ENCODE measurements at regions not wholly inside any gene's neighbourhood (a gene's known extent, or its start where the extent isn't known, plus 50 kb on each side); places are given as distances from the start of the nearest gene placed in this dataset.

DNA sequence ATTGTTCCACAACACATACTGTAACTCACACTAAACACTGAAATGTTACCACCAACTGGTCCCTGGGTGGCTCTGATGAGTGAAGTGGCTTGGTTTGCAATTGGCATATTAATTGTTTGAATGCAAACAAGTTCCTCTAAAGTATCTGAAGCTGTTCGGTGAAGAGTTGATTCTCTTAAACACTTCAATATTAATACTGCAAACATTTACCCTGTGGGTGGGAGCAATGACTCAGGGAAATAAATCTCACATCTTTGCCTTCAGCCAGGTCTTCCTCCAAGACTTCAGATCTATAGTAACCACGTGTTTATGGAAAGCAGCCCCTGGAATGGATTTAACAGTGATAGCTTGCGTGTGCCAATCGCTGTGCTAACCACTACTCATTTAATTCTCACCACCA lies 176.0 kb downstream of the MAFB start:
- intact Hi-C loops (cut with micrococcal nuclease): no loop called here
- peaks cover 0 to 7% of the 10 kb centered on the region in 2 donors for H3K36me3 Mint-ChIP-seq
- H3K4me1 ChIP-seq (ENCODE audit: control insufficient read depth in 1 of 2, insufficient read depth in 2 of 2, low read length in 2 of 2): peaks cover 20 to 33% of the 10 kb centered on the region in 2 donors
- no peak overlapping the region for H2AFZ ChIP-seq (ENCODE audit: insufficient read depth, low read depth, low read length, poor library complexity, severe bottlenecking)
- H3K4me3 ChIP-seq (replicated peaks in 1 of 3; ENCODE audit: low read depth in 2 of 3, low read length in 3 of 3): no peak overlapping the region
- no peaks in the 10 kb centered on the region for H3K9me3 ChIP-seq (replicated peaks in 1 of 2; ENCODE audit: control insufficient read depth in 1 of 2, insufficient read depth in 1 of 2, low read length in 2 of 2)
- peaks cover 0 to 2% of the 10 kb centered on the region in 2 donors for H3K27me3 ChIP-seq (ENCODE audit: control insufficient read depth in 2 of 2, insufficient read depth in 2 of 2, low read length in 2 of 2)
- no peak overlapping the region for H3K9ac ChIP-seq (ENCODE audit: insufficient read depth, low read length, poor library complexity, severe bottlenecking)
- H3K36me3 ChIP-seq (replicated peaks in 1 of 2; ENCODE audit: control insufficient read depth in 1 of 2, insufficient read depth in 2 of 2, low read length in 2 of 2): no peaks in the 10 kb centered on the region
- no peaks in the 10 kb centered on the region for H3K79me2 ChIP-seq (ENCODE audit: insufficient read depth, low read length)
- no peak overlapping the region for H3K4me2 ChIP-seq (replicated peaks; ENCODE audit: extremely low read depth, low read length, poor library complexity, severe bottlenecking)
- peaks cover 0 to 19% (median 7%) of the 10 kb centered on the region in 3 donors for H3K27me3 Mint-ChIP-seq (ENCODE audit: low read depth in 3 of 3)
- H3K4me1 Mint-ChIP-seq: peaks cover 42% of the 10 kb centered on the region
- TF ChIP-seq, protein P1, sequence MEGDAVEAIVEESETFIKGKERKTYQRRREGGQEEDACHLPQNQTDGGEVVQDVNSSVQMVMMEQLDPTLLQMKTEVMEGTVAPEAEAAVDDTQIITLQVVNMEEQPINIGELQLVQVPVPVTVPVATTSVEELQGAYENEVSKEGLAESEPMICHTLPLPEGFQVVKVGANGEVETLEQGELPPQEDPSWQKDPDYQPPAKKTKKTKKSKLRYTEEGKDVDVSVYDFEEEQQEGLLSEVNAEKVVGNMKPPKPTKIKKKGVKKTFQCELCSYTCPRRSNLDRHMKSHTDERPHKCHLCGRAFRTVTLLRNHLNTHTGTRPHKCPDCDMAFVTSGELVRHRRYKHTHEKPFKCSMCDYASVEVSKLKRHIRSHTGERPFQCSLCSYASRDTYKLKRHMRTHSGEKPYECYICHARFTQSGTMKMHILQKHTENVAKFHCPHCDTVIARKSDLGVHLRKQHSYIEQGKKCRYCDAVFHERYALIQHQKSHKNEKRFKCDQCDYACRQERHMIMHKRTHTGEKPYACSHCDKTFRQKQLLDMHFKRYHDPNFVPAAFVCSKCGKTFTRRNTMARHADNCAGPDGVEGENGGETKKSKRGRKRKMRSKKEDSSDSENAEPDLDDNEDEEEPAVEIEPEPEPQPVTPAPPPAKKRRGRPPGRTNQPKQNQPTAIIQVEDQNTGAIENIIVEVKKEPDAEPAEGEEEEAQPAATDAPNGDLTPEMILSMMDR (IDR thresholded peaks at IDR 0.05): no peak
- no CpG with 5 or more reads among the region's 4 CpGs for WGBS (ENCODE audit: insufficient coverage)
- no peak overlapping the region for H3K4me3 Mint-ChIP-seq
- no peak for DNase-seq
- no peak overlapping the region for H3K27ac ChIP-seq (ENCODE audit: low read depth in 1 of 2, low read length in 2 of 2)
- H3K27ac Mint-ChIP-seq: peak overlapping the region in 1 of 7 donors; percentile 6
- no peaks in the 10 kb centered on the region for H4K20me1 ChIP-seq (ENCODE audit: insufficient read depth, low read length)
- H3K9me3 Mint-ChIP-seq: peaks cover 0 to 1% (median 0%) of the 10 kb centered on the region in 7 donors

DNA sequence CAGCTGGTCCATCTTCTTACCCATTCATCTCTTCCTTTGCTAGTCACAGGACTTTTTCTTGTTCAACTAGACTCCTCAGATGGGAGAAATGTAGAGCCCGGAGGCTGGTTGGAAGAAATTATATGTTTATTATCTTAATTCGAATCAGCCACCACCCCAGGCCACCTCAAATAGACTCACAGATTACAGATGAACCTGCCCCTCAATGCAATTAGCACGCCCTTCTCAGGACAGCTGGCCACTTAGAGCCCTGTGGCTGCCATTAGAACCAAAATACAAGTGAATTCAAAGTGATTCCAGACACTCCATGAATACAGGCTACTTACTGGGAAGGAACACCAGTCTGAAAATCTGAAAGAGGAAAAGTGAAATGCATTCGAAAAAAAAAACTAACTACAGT lies 176.4 kb downstream of the MAFB start:
- no peak overlapping the region for H3K4me2 ChIP-seq (replicated peaks; ENCODE audit: extremely low read depth, low read length, poor library complexity, severe bottlenecking)
- intact Hi-C loops (cut with micrococcal nuclease): no loop called here
- no peak overlapping the region for H2AFZ ChIP-seq (ENCODE audit: insufficient read depth, low read depth, low read length, poor library complexity, severe bottlenecking)
- no peaks in the 10 kb centered on the region for H3K9me3 ChIP-seq (replicated peaks in 1 of 2; ENCODE audit: control insufficient read depth in 1 of 2, insufficient read depth in 1 of 2, low read length in 2 of 2)
- H3K79me2 ChIP-seq (ENCODE audit: insufficient read depth, low read length): no peaks in the 10 kb centered on the region
- TF ChIP-seq, protein P1 (IDR thresholded peaks at IDR 0.05): no peak
- H4K20me1 ChIP-seq (ENCODE audit: insufficient read depth, low read length): no peaks in the 10 kb centered on the region
- Mint-ChIP-seq H3K36me3 (peaks cover 0 to 7% of the 10 kb centered on the region in 2 donors), H3K4me3 (no peak overlapping the region), H3K27me3 (ENCODE audit: low read depth in 3 of 3) (peaks cover 0 to 19% (median 7%) of the 10 kb centered on the region in 3 donors), H3K9me3 (peaks cover 0 to 1% (median 0%) of the 10 kb centered on the region in 7 donors), H3K4me1 (peaks cover 46% of the 10 kb centered on the region), H3K27ac (no peak overlapping the region)
- H3K27me3 ChIP-seq (ENCODE audit: control insufficient read depth in 2 of 2, insufficient read depth in 2 of 2, low read length in 2 of 2): peaks cover 0 to 1% of the 10 kb centered on the region in 2 donors
- 75% methylated on average over 1 of the region's 4 CpGs for WGBS (ENCODE audit: insufficient coverage)
- H3K9ac ChIP-seq (ENCODE audit: insufficient read depth, low read length, poor library complexity, severe bottlenecking): no peak overlapping the region
- no peak overlapping the region for H3K4me3 ChIP-seq (replicated peaks in 1 of 3; ENCODE audit: low read depth in 2 of 3, low read length in 3 of 3)
- H3K36me3 ChIP-seq (replicated peaks in 1 of 2; ENCODE audit: control insufficient read depth in 1 of 2, insufficient read depth in 2 of 2, low read length in 2 of 2): no peaks in the 10 kb centered on the region
- H3K4me1 ChIP-seq (ENCODE audit: control insufficient read depth in 1 of 2, insufficient read depth in 2 of 2, low read length in 2 of 2): peaks cover 24 to 37% of the 10 kb centered on the region in 2 donors
- H3K27ac ChIP-seq (ENCODE audit: low read depth in 1 of 2, low read length in 2 of 2): no peak overlapping the region
- no peak for DNase-seq
